Vagina (tissue), 2 donors: ENCODE measurements at regions not wholly inside any gene's neighbourhood (a gene's known extent, or its start where the extent isn't known, plus 50 kb on each side); places are given as distances from the start of the nearest gene placed in this dataset.
A peak's percentile ranks its signal among the peaks of the same experiment; 100 is the strongest.

Experiments
- DNase-seq, 2 donors: peaks; one replicate each; pipeline ENCODE4 v3.0.0-alpha.2; 2017; ENCODE audit errors: extremely low spot score in 2 of 2
- H3K27ac ChIP-seq: fragments of 200-600 bp; sonication (generic); one replicate; pipeline ENCODE4 v1.5.1; 2019
- H3K27me3 ChIP-seq: fragments of 200-600 bp; sonication (generic); one replicate; pipeline ENCODE4 v1.5.1; 2019
- H3K36me3 ChIP-seq, 2 donors: fragments of 200-600 bp; sonication (generic); one replicate each; pipeline ENCODE4 v1.5.1; 2017 to 2019
- H3K4me1 ChIP-seq: fragments of 200-600 bp; sonication (generic); one replicate; pipeline ENCODE4 v1.5.1; 2019
- H3K4me3 ChIP-seq, 2 donors: fragments of 200-600 bp; sonication (generic); 1 replicate in 1 of 2; 2 replicates in 1 of 2; pipeline ENCODE4 v1.5.1; 2016 to 2019
- H3K9me3 ChIP-seq: fragments of 200-600 bp; sonication (generic); one replicate; pipeline ENCODE4 v1.5.1; 2019
- POLR2A ChIP-seq, 2 donors: fragments of 450-650 bp; IDR thresholded peaks; one replicate each; pipeline ENCODE4 v1.6.1; 2017; ENCODE audit warnings: antibody characterized with exemption in 2 of 2, mild to moderate bottlenecking in 2 of 2, moderate library complexity in 2 of 2
- POLR2AphosphoS5 ChIP-seq, 2 donors: sonication (generic); formaldehyde crosslinking; IDR thresholded peaks; one replicate each; pipeline ENCODE4 v1.9.0; 2017; ENCODE audit warnings: antibody characterized with exemption in 2 of 2, mild to moderate bottlenecking in 2 of 2, low read depth in 1 of 2; ENCODE audit not compliant: insufficient read depth in 1 of 2
- intact Hi-C: fragments of 100-400 bp; cut with DNase I; formaldehyde crosslinking; loops from one replicate; pipeline ENCODE4 v1.15.1; 2023
- TF ChIP-seq, protein P1 (sequence below), 3 experiments: fragments of 450-650 bp in 2 of 3; fragments of 200-600 bp in 1 of 3; sonication (generic) in 1 of 3; IDR thresholded peaks; one replicate each; pipeline ENCODE4 v1.5.1; 2017 to 2019; ENCODE audit warnings: antibody characterized with exemption in 3 of 3, mild to moderate bottlenecking in 2 of 3, moderate library complexity in 2 of 3

DNA sequence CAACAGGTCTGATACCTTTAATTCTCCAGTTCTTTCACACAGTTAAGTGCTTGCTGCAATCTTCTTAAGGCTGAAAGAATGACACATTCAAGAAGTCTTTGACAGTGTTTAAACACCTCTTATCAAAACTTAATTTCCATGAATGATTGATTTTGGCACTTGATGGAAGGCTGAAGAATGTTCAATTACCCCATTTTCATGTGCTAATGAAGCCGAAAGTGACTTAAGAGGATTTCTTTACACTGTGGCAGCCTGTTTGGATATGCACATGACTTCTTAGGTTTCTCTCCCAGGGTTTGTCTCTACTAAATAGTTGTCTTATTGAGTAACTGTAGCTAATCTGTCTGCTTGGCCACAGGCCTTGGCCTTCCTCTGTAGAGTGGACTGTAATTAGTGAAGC, 81.1 kb upstream of the PRDM1 start:
- Histone ChIP-seq H3K27me3 (no peaks in the 10 kb centered on the region), H3K4me3 (no peak overlapping the region), H3K36me3 (no peaks in the 10 kb centered on the region), H3K27ac (peak overlapping the region; percentile 42), H3K4me1 (no peaks in the 10 kb centered on the region), H3K9me3 (no peaks in the 10 kb centered on the region)
- no peak for TF ChIP-seq POLR2A (IDR thresholded peaks at IDR 0.05)
- TF ChIP-seq POLR2AphosphoS5 (IDR thresholded peaks at IDR 0.05; ENCODE audit: insufficient read depth in 1 of 2, low read depth in 1 of 2): no peak
- TF ChIP-seq, protein P1, sequence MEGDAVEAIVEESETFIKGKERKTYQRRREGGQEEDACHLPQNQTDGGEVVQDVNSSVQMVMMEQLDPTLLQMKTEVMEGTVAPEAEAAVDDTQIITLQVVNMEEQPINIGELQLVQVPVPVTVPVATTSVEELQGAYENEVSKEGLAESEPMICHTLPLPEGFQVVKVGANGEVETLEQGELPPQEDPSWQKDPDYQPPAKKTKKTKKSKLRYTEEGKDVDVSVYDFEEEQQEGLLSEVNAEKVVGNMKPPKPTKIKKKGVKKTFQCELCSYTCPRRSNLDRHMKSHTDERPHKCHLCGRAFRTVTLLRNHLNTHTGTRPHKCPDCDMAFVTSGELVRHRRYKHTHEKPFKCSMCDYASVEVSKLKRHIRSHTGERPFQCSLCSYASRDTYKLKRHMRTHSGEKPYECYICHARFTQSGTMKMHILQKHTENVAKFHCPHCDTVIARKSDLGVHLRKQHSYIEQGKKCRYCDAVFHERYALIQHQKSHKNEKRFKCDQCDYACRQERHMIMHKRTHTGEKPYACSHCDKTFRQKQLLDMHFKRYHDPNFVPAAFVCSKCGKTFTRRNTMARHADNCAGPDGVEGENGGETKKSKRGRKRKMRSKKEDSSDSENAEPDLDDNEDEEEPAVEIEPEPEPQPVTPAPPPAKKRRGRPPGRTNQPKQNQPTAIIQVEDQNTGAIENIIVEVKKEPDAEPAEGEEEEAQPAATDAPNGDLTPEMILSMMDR (IDR thresholded peaks at IDR 0.05): no peak
- intact Hi-C loops: no loop called here
- DNase-seq: no peak

DNA sequence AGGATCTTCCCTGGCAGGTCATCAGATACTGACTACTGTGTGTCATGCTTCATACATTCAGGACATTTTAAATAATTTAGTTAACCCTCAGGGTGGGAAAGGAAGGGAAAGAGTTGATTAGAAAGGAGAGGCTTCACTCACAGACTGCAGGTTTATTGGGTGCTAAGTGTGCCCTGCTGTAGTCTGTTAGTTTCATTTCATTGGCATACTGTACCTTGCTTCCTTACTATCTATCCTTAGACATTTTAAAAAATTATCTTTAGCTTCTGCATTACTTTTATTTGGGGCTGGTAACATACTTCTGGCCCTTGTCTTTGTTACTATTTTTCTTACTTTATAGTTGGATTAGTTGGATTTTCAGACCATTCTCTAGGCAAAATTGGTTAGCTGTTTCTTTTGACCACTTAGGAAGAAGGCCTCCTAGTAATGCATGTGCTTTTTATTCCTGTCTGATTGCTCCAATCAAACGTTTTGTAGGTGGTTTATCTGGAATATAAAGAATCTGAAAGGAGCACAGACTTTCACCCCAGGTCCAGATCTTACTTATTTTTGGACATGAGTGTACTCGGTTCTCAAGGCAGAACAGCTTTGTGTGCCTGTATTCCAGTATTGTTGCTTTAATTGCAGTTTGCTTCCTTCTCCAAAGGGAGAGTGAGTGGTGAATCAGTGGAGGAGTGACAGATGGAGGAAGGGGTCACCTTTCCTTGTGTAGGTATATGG, 82.7 kb upstream of the PRDM1 start:
- Histone ChIP-seq H3K4me3 (no peak overlapping the region), H3K27ac (no peak overlapping the region), H3K9me3 (no peaks in the 10 kb centered on the region), H3K36me3 (no peaks in the 10 kb centered on the region), H3K4me1 (no peaks in the 10 kb centered on the region), H3K27me3 (no peaks in the 10 kb centered on the region)
- DNase-seq: no peak
- intact Hi-C loops: no loop called here
- TF ChIP-seq POLR2A (IDR thresholded peaks at IDR 0.05) (no peak), POLR2AphosphoS5 (IDR thresholded peaks at IDR 0.05; ENCODE audit: insufficient read depth in 1 of 2, low read depth in 1 of 2) (no peak)
- TF ChIP-seq, protein P1 (IDR thresholded peaks at IDR 0.05): no peak

DNA sequence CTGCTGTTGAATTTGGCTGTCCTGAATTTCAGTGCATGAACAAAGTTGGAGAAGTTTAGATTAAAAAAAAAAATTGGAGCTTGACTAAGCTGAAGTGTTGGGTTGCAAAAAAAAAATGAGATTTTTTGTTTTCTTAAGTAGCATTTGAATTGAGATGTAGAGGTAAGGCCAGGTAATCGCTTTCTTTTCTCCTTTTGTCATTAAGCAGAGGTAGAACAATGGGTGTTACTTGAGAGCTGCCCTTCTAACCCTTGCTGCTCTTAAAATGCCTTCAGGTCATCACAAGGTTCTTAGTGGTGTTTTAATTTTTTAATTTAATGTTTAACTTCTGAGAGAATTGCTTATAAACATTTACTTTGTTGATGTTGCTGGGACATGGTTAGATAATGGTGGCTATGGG, 84.1 kb upstream of the PRDM1 start:
- no peaks in the 10 kb centered on the region for H3K4me1 ChIP-seq
- no peak for DNase-seq
- H3K27ac ChIP-seq: no peak overlapping the region
- H3K4me3 ChIP-seq: no peak overlapping the region
- TF ChIP-seq POLR2AphosphoS5 (IDR thresholded peaks at IDR 0.05; ENCODE audit: insufficient read depth in 1 of 2, low read depth in 1 of 2) (no peak), POLR2A (IDR thresholded peaks at IDR 0.05) (no peak)
- TF ChIP-seq, protein P1 (IDR thresholded peaks at IDR 0.05): no peak
- intact Hi-C loops: no loop called here
- H3K36me3 ChIP-seq: no peaks in the 10 kb centered on the region
- no peaks in the 10 kb centered on the region for H3K9me3 ChIP-seq
- H3K27me3 ChIP-seq: no peaks in the 10 kb centered on the region

DNA sequence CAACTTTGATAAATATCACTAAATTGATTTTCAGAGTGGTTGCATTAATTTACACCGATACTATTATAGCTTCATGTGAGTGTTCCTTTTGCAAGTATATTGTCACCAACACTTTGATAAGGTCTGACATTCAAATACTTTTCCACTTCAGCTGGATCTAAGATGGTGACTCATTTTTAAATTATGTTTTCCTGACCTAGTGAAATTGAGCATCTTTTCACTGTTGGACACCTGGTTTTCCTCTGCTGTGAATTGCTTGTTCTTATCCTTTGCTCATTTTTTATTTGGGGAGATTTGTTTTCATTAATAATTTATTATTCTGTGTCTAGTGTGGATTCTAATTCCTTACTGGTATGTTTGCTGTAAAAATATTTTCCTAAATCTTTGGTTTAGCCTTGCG, 85.2 kb upstream of the PRDM1 start:
- intact Hi-C loops: no loop called here
- Histone ChIP-seq H3K27ac (no peak overlapping the region), H3K4me3 (no peak overlapping the region), H3K9me3 (no peaks in the 10 kb centered on the region), H3K36me3 (no peaks in the 10 kb centered on the region), H3K27me3 (no peaks in the 10 kb centered on the region), H3K4me1 (no peaks in the 10 kb centered on the region)
- no peak for DNase-seq
- no peak for TF ChIP-seq POLR2AphosphoS5 (IDR thresholded peaks at IDR 0.05; ENCODE audit: insufficient read depth in 1 of 2, low read depth in 1 of 2)
- TF ChIP-seq, protein P1 (IDR thresholded peaks at IDR 0.05): no peak
- TF ChIP-seq POLR2A (IDR thresholded peaks at IDR 0.05): no peak

DNA sequence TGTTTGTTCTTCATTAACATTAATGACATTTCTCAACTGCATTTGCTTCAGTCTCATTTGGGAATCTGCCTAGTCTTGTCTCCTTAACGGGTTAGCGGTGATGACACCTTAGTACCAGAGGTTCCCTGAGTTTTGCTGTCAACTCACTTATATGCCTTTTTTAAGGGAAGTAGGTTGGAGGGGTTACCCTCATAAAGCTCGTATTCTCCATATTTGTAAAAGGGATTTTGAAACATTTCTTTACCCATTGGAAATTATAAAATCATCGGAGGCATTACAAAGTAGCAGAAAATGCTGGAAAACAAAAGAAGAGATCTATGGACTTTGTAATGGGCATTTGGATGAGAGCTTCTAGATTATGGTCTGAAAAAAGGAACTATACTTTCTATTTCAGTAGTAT, 88.7 kb upstream of the PRDM1 start:
- H3K27ac ChIP-seq: peak overlapping the region; percentile 92
- intact Hi-C loops: no loop called here
- H3K36me3 ChIP-seq: no peaks in the 10 kb centered on the region
- H3K4me1 ChIP-seq: no peaks in the 10 kb centered on the region
- H3K27me3 ChIP-seq: no peaks in the 10 kb centered on the region
- H3K9me3 ChIP-seq: no peaks in the 10 kb centered on the region
- no peak for TF ChIP-seq POLR2A (IDR thresholded peaks at IDR 0.05)
- DNase-seq: no peak
- no peak overlapping the region for H3K4me3 ChIP-seq
